Cardiac fibroblast (primary cell): ENCODE measurements at regions not wholly inside any gene's neighbourhood (a gene's known extent, or its start where the extent isn't known, plus 50 kb on each side); places are given as distances from the start of the nearest gene placed in this dataset.

Source experiments
- DNase-seq, 2 donors: peaks; one replicate each; pipeline versions ENCODE4 v3.0.0 to v3.0.0-alpha.2; 2010; ENCODE audit warnings: low read depth in 2 of 2
- H3K4me3 ChIP-seq, 2 donors: replicated peaks in 1 of 2; 1 replicate in 1 of 2; 2 replicates in 1 of 2; pipeline ENCODE4 v1.5.1; 2011; ENCODE audit warnings: low read depth in 2 of 2, low read length in 2 of 2, mild to moderate bottlenecking in 2 of 2, moderate library complexity in 1 of 2
- TF ChIP-seq, protein P1 (sequence below): IDR thresholded peaks from one replicate; pipeline ENCODE4 v1.5.1; 2011; ENCODE audit warnings: low read depth, mild to moderate bottlenecking, low read length, inconsistent platforms

GRCh38 chr12:112740387-112740934 lies 51.1 kb upstream of the RPH3A start:
- TF ChIP-seq, protein P1, sequence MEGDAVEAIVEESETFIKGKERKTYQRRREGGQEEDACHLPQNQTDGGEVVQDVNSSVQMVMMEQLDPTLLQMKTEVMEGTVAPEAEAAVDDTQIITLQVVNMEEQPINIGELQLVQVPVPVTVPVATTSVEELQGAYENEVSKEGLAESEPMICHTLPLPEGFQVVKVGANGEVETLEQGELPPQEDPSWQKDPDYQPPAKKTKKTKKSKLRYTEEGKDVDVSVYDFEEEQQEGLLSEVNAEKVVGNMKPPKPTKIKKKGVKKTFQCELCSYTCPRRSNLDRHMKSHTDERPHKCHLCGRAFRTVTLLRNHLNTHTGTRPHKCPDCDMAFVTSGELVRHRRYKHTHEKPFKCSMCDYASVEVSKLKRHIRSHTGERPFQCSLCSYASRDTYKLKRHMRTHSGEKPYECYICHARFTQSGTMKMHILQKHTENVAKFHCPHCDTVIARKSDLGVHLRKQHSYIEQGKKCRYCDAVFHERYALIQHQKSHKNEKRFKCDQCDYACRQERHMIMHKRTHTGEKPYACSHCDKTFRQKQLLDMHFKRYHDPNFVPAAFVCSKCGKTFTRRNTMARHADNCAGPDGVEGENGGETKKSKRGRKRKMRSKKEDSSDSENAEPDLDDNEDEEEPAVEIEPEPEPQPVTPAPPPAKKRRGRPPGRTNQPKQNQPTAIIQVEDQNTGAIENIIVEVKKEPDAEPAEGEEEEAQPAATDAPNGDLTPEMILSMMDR, result no peak
- no peak overlapping the region for H3K4me3 ChIP-seq
- DNase-seq, result no peak

DNA sequence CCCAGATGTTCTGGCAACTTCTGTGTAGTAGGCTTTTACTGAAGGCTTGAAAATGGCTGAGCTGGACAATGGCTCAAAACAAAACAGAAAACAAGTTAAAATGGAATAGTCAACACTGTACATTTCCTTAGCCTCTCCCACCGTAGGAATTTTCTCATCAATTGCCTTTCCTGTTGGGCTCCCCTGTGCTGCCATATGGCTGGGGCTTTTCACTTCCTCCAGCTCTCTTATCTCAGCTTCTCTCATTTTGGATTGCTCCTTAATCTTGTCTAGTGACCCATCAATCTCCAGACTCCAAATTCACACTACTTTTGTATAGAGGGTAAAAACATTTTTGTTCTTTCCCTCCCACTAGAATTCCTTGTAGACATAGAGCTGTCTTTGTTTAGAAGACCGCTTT lies 50.4 kb upstream of the RPH3A start:
- DNase-seq, result no peak
- TF ChIP-seq, protein P1, result no peak
- H3K4me3 ChIP-seq, result no peak overlapping the region
